ENCODE measurements at regions not wholly inside any gene's neighbourhood (a gene's known extent, or its start where the extent isn't known, plus 50 kb on each side); places are given as distances from the start of the nearest gene placed in this dataset.

DNA sequence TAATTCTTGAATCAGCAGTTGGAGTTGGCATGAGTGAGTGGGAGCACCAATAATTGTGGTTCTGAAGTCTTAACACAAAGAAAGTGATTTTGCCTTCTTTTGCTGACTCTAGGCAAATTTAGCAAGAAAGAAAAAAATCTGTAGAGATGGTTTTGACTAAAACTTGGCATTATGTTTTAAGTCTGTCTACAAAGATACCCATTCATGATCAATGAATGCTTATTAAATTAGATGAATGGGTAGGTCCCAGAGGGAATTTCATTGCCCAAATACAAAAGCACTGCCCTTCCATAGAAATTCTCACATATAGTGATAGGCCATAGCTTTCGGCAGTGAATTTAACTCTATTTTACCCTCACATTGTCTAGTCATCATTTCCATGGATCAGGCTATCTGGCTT, 428.6 kb upstream of the ADAMTSL1 start:
- TF ChIP-seq, protein P1, sequence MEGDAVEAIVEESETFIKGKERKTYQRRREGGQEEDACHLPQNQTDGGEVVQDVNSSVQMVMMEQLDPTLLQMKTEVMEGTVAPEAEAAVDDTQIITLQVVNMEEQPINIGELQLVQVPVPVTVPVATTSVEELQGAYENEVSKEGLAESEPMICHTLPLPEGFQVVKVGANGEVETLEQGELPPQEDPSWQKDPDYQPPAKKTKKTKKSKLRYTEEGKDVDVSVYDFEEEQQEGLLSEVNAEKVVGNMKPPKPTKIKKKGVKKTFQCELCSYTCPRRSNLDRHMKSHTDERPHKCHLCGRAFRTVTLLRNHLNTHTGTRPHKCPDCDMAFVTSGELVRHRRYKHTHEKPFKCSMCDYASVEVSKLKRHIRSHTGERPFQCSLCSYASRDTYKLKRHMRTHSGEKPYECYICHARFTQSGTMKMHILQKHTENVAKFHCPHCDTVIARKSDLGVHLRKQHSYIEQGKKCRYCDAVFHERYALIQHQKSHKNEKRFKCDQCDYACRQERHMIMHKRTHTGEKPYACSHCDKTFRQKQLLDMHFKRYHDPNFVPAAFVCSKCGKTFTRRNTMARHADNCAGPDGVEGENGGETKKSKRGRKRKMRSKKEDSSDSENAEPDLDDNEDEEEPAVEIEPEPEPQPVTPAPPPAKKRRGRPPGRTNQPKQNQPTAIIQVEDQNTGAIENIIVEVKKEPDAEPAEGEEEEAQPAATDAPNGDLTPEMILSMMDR (IDR thresholded peaks at IDR 0.05) = no peak
- no peak for TF ChIP-seq POLR2A (IDR thresholded peaks at IDR 0.05)
